HG03565 (cell line): ENCODE measurements at regions not wholly inside any gene's neighbourhood (a gene's known extent, or its start where the extent isn't known, plus 50 kb on each side); places are given as distances from the start of the nearest gene placed in this dataset.
"Not testable (repeated sequence)": the region's sequence is repeated elsewhere in the genome, so short reads cannot be mapped to it uniquely, and the experiment has no call there.

Source experiments
- ATAC-seq: cut with Tn5 transposase; IDR thresholded peaks from one replicate; pipeline ENCODE4 v1.9.1; 2021; ENCODE audit warnings: mild to moderate bottlenecking, moderate library complexity; ENCODE audit not compliant: unreplicated experiment

DNA sequence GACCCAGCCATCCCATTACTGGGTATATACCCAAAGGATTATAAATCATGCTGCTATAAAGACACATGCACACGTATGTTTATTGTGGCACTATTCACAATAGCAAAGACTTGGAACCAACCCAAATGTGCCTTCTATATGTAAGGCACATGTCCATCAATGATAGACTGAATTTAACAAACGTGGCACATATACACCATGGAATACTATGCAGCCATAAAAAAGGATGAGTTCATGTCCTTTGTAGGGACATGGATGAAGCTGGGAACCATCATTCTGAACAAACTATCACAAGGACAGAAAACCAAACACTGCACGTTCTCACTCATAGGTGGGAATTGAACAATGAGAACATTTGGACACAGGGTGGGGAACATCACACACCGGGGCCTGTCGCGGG, 92.1 kb downstream of the TRIM27 start:
- not testable (repeated sequence) for ATAC-seq

- not testable (repeated sequence) for ATAC-seq
Measured at GRCh38 chr6:28836703-28837102, 87.1 kb downstream of the TRIM27 start.

GRCh38 chr6:28838289-28838633, 85.5 kb downstream of the TRIM27 start:
- peak; percentile 36 for ATAC-seq

GRCh38 chr6:28838634-28839442, 84.9 kb downstream of the TRIM27 start:
- peak; percentile 35 for ATAC-seq

GRCh38 chr6:28839443-28840120, 84.2 kb downstream of the TRIM27 start:
- ATAC-seq, result no peak

- no peak for ATAC-seq
Measured at GRCh38 chr6:28841290-28841689, 82.5 kb downstream of the TRIM27 start.

- ATAC-seq, result not testable (repeated sequence)
Measured at GRCh38 chr6:28848756-28849155, 75.0 kb downstream of the TRIM27 start.
